ENCODE measurements at regions not wholly inside any gene's neighbourhood (a gene's known extent, or its start where the extent isn't known, plus 50 kb on each side); places are given as distances from the start of the nearest gene placed in this dataset.
"Not testable (repeated sequence)": the region's sequence is repeated elsewhere in the genome, so short reads cannot be mapped to it uniquely, and the experiment has no call there.

GRCh38 chr10:8365935-8366911 lies 311.7 kb downstream of the GATA3 start:
- Mint-ChIP-seq H3K4me1 (peaks cover 11 to 37% (median 25%) of the 10 kb centered on the region in 4 donors), H3K27me3 (no peaks in the 10 kb centered on the region), H3K36me3 (no peaks in the 10 kb centered on the region), H3K4me3 (no peak overlapping the region), H3K9me3 (peaks cover 0 to 5% (median 0%) of the 10 kb centered on the region in 9 donors), H3K27ac (peak overlapping the region in 6 of 10 donors; percentile 32 to 63 (median 47))
- DNase-seq (peak in 3 of 10 donors; percentile 7 to 10 (median 8)), ATAC-seq (peak in 1 of 2 donors; percentile 32)
- POLR2A ChIA-PET: interaction anchor here (0.6 kb wide), 1 partner anchor 30 kb away, joined by 3 read pairs; no protein-coding TSS in a partner anchor

- POLR2A ChIA-PET, H3K36me3 Mint-ChIP-seq, H3K9me3 Mint-ChIP-seq, H3K4me3 Mint-ChIP-seq, H3K27me3 Mint-ChIP-seq, ATAC-seq, DNase-seq: not testable (repeated sequence)
- Mint-ChIP-seq H3K4me1 (peaks cover 11 to 33% (median 25%) of the 10 kb centered on the region in 4 donors), H3K27ac (peak overlapping the region in 3 of 10 donors; percentile 11 to 33 (median 24))
Observed at GRCh38 chr10:8367672-8368411, 313.4 kb downstream of the GATA3 start.

GRCh38 chr10:8369666-8370065 lies 315.2 kb downstream of the GATA3 start:
- DNase-seq: no peak
- Mint-ChIP-seq H3K4me1 (peaks cover 4 to 19% (median 13%) of the 10 kb centered on the region in 4 donors), H3K27me3 (no peaks in the 10 kb centered on the region), H3K27ac (no peak overlapping the region), H3K36me3 (no peaks in the 10 kb centered on the region), H3K9me3 (peaks cover 0 to 5% (median 0%) of the 10 kb centered on the region in 9 donors), H3K4me3 (no peak overlapping the region)
- ATAC-seq: no peak
- POLR2A ChIA-PET: interaction anchor here (0.7 kb wide), 1 partner anchor 9 kb away, joined by 4 read pairs; no protein-coding TSS in a partner anchor

- Mint-ChIP-seq H3K9me3 (peaks cover 0 to 5% (median 0%) of the 10 kb centered on the region in 9 donors), H3K36me3 (no peaks in the 10 kb centered on the region), H3K4me3 (no peak overlapping the region), H3K4me1 (peaks cover 0 to 2% (median 0%) of the 10 kb centered on the region in 4 donors), H3K27me3 (no peaks in the 10 kb centered on the region), H3K27ac (peak overlapping the region in 1 of 10 donors; percentile 68)
- ATAC-seq (no peak), DNase-seq (no peak)
- POLR2A ChIA-PET: no interaction called here
Observed at GRCh38 chr10:8374334-8374733, 319.8 kb downstream of the GATA3 start.

GRCh38 chr10:8375137-8375536 lies 320.6 kb downstream of the GATA3 start:
- H3K27ac Mint-ChIP-seq: no peak overlapping the region
- ATAC-seq (no peak), DNase-seq (no peak)
- H3K4me1 Mint-ChIP-seq: peaks cover 0 to 2% (median 0%) of the 10 kb centered on the region in 4 donors
- no peaks in the 10 kb centered on the region for H3K36me3 Mint-ChIP-seq
- H3K9me3 Mint-ChIP-seq: peaks cover 0 to 5% (median 0%) of the 10 kb centered on the region in 9 donors
- H3K27me3 Mint-ChIP-seq: no peaks in the 10 kb centered on the region
- POLR2A ChIA-PET: no interaction called here
- H3K4me3 Mint-ChIP-seq: no peak overlapping the region

GRCh38 chr10:8378198-8378983 lies 323.9 kb downstream of the GATA3 start:
- peaks cover 0 to 4% (median under 1%) of the 10 kb centered on the region in 4 donors for H3K4me1 Mint-ChIP-seq
- no peak overlapping the region for H3K27ac Mint-ChIP-seq
- H3K9me3 Mint-ChIP-seq: no peaks in the 10 kb centered on the region
- DNase-seq (no peak), ATAC-seq (no peak)
- no peaks in the 10 kb centered on the region for H3K36me3 Mint-ChIP-seq
- no peak overlapping the region for H3K4me3 Mint-ChIP-seq
- no peaks in the 10 kb centered on the region for H3K27me3 Mint-ChIP-seq
- POLR2A ChIA-PET: no interaction called here

- DNase-seq (no peak), ATAC-seq (no peak)
- Mint-ChIP-seq H3K27me3 (peaks cover 0 to 2% (median 0%) of the 10 kb centered on the region in 5 donors), H3K9me3 (peaks cover 0 to 1% (median 0%) of the 10 kb centered on the region in 9 donors), H3K27ac (peak overlapping the region in 1 of 10 donors; percentile 22), H3K4me1 (peaks cover 0 to 4% (median under 1%) of the 10 kb centered on the region in 4 donors), H3K36me3 (no peaks in the 10 kb centered on the region), H3K4me3 (no peak overlapping the region)
- POLR2A ChIA-PET: no interaction called here
Observed at GRCh38 chr10:8379906-8380832, 325.7 kb downstream of the GATA3 start.

- H3K4me3 Mint-ChIP-seq: no peak overlapping the region
- no peaks in the 10 kb centered on the region for H3K36me3 Mint-ChIP-seq
- peaks cover 0 to 2% (median 0%) of the 10 kb centered on the region in 9 donors for H3K9me3 Mint-ChIP-seq
- H3K4me1 Mint-ChIP-seq: peaks cover 0 to 6% (median under 1%) of the 10 kb centered on the region in 4 donors
- DNase-seq (no peak), ATAC-seq (no peak)
- H3K27me3 Mint-ChIP-seq: peaks cover 0 to 2% (median 0%) of the 10 kb centered on the region in 5 donors
- H3K27ac Mint-ChIP-seq: peak overlapping the region in 2 of 10 donors; percentile 34 to 37
- POLR2A ChIA-PET: no interaction called here
Observed at GRCh38 chr10:8380833-8381496, 326.5 kb downstream of the GATA3 start.

- DNase-seq: no peak
- no peak for ATAC-seq
- Mint-ChIP-seq H3K9me3 (peaks cover 0 to 5% (median 0%) of the 10 kb centered on the region in 9 donors), H3K36me3 (no peaks in the 10 kb centered on the region), H3K27me3 (peaks cover 0 to 9% (median 2%) of the 10 kb centered on the region in 5 donors), H3K27ac (peak overlapping the region in 1 of 10 donors; percentile 39), H3K4me1 (peaks cover 0 to 9% (median 1%) of the 10 kb centered on the region in 4 donors), H3K4me3 (no peak overlapping the region)
- POLR2A ChIA-PET: interaction anchor here (0.7 kb wide), 1 partner anchor 330 kb away, joined by 3 read pairs; no protein-coding TSS in a partner anchor
Observed at GRCh38 chr10:8386781-8387180, 332.3 kb downstream of the GATA3 start.

GRCh38 chr10:8389630-8390029 lies 335.1 kb downstream of the GATA3 start:
- Mint-ChIP-seq H3K4me3 (no peak overlapping the region), H3K36me3 (no peaks in the 10 kb centered on the region), H3K27me3 (peaks cover 0 to 9% (median 0%) of the 10 kb centered on the region in 5 donors), H3K9me3 (peaks cover 0 to 5% (median 0%) of the 10 kb centered on the region in 9 donors), H3K4me1 (peaks cover 0 to 8% (median 1%) of the 10 kb centered on the region in 4 donors), H3K27ac (peak overlapping the region in 1 of 10 donors; percentile 38)
- ATAC-seq: no peak
- DNase-seq: no peak
- POLR2A ChIA-PET: no interaction called here

GRCh38 chr10:8392216-8392615 lies 337.7 kb downstream of the GATA3 start:
- ATAC-seq (no peak), DNase-seq (no peak)
- Mint-ChIP-seq H3K27me3 (peaks cover 0 to 9% (median 0%) of the 10 kb centered on the region in 5 donors), H3K4me1 (peaks cover 7 to 15% (median 11%) of the 10 kb centered on the region in 4 donors), H3K36me3 (no peaks in the 10 kb centered on the region), H3K27ac (no peak overlapping the region), H3K9me3 (no peaks in the 10 kb centered on the region), H3K4me3 (no peak overlapping the region)
- POLR2A ChIA-PET: no interaction called here

Data from naive thymus-derived CD8-positive, alpha-beta T cell (primary cell).